Ovary (tissue), 3 donors: ENCODE measurements at regions not wholly inside any gene's neighbourhood (a gene's known extent, or its start where the extent isn't known, plus 50 kb on each side); places are given as distances from the start of the nearest gene placed in this dataset.

ENCODE experiments used
- CTCF ChIP-seq, 3 donors: fragments of 450-650 bp in 2 of 3; fragments of 200-600 bp in 1 of 3; IDR thresholded peaks; one replicate each; pipeline versions ENCODE4 v1.5.1 to v1.8.0; 2016 to 2022; ENCODE audit warnings: antibody characterized with exemption in 3 of 3, mild to moderate bottlenecking in 1 of 3
- POLR2A ChIP-seq: fragments of 450-650 bp; IDR thresholded peaks from one replicate; pipeline ENCODE4 v1.6.1; 2017; ENCODE audit warnings: antibody characterized with exemption, mild to moderate bottlenecking, moderate library complexity
- donor health status: DM: no; HTN: no; CAD: no.

GRCh38 chr6:164018133-164018532 is 603.6 kb downstream of the QKI start:
- no peak for TF ChIP-seq CTCF (IDR thresholded peaks at IDR 0.05)
- TF ChIP-seq POLR2A = no peak
